Liver (tissue), 3 donors: ENCODE measurements at regions not wholly inside any gene's neighbourhood (a gene's known extent, or its start where the extent isn't known, plus 50 kb on each side); places are given as distances from the start of the nearest gene placed in this dataset.

Experiments
- EGR1 ChIP-seq, 2 donors: IDR thresholded peaks; 2 replicates each; pipeline ENCODE4 v1.6.1; 2016 to 2018; ENCODE audit warnings: antibody characterized with exemption in 2 of 2, low read depth in 2 of 2
- FOXA1 ChIP-seq: IDR thresholded peaks from 2 replicates; pipeline ENCODE4 v1.6.1; 2016; ENCODE audit warnings: antibody characterized with exemption
- GABPA ChIP-seq, 2 donors: IDR thresholded peaks in 1 of 2; conservative IDR thresholded peaks in 1 of 2; 2 replicates each; pipeline ENCODE4 v1.6.1; 2016; ENCODE audit warnings: antibody characterized with exemption in 2 of 2, mild to moderate bottlenecking in 1 of 2, moderate library complexity in 1 of 2
- HNF4A ChIP-seq, 2 donors: conservative IDR thresholded peaks; 2 replicates each; pipeline ENCODE4 v1.6.1; 2016; ENCODE audit warnings: antibody characterized with exemption in 2 of 2, mild to moderate bottlenecking in 2 of 2
- JUND ChIP-seq, 2 donors: IDR thresholded peaks; 2 replicates each; pipeline ENCODE4 v1.6.1; 2016; ENCODE audit warnings: antibody characterized with exemption in 2 of 2
- RAD21 ChIP-seq, 2 donors: IDR thresholded peaks; 2 replicates each; pipeline ENCODE4 v1.6.1; 2016; ENCODE audit warnings: antibody characterized with exemption in 2 of 2, mild to moderate bottlenecking in 2 of 2
- RXRA ChIP-seq, 2 donors: IDR thresholded peaks; 2 replicates each; pipeline ENCODE4 v1.6.1; 2017 to 2018; ENCODE audit warnings: antibody characterized with exemption in 2 of 2, mild to moderate bottlenecking in 1 of 2
- SP1 ChIP-seq: IDR thresholded peaks from 2 replicates; pipeline ENCODE4 v1.6.1; 2018; ENCODE audit warnings: antibody characterized with exemption, mild to moderate bottlenecking
- TAF1 ChIP-seq: conservative IDR thresholded peaks from 2 replicates; pipeline ENCODE4 v1.6.1; 2016; ENCODE audit warnings: antibody characterized with exemption, mild to moderate bottlenecking
- YY1 ChIP-seq: IDR thresholded peaks from 2 replicates; pipeline ENCODE4 v1.6.1; 2016; ENCODE audit warnings: antibody characterized with exemption, mild to moderate bottlenecking
- TF ChIP-seq, protein P1 (sequence below): fragments of 150-350 bp; IDR thresholded peaks from 2 replicates; pipeline ENCODE4 v1.5.1; 2017; ENCODE audit warnings: improper control_type of control experiment, low read depth, low read length; ENCODE audit not compliant: missing input control
- TF ChIP-seq, protein P2 (sequence below): IDR thresholded peaks from 2 replicates; pipeline ENCODE4 v1.6.1; 2016; ENCODE audit warnings: antibody characterized with exemption, mild to moderate bottlenecking
- TF ChIP-seq, protein P3 (sequence below): IDR thresholded peaks from 2 replicates; pipeline ENCODE4 v1.6.1; 2016; ENCODE audit warnings: antibody characterized with exemption
- TF ChIP-seq, protein P4 (sequence below): IDR thresholded peaks from 2 replicates; pipeline ENCODE4 v1.6.1; 2016; ENCODE audit warnings: antibody characterized with exemption
- donor health status: healthy.
- donor health status: healthy.

DNA sequence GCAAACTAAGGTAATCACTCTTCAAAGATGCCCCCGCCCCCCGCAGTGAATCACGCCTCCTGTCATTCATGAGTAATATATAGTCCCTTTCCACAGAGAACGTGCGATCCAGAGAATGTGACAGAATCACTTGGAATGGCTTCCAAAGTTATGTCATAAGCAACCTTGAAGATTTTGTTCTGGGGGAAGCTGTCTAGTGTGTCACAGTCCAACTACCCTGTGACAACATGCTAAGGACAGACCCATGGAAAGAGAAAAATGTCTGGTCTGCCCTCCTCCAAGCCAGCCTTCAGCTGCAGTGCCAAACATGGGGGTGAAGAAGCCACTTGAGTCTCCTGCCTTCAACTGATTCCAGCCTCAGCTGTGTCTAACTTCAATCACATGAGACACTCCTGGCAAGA is 259.1 kb downstream of the SS18 start:
- TF ChIP-seq, protein P1, sequence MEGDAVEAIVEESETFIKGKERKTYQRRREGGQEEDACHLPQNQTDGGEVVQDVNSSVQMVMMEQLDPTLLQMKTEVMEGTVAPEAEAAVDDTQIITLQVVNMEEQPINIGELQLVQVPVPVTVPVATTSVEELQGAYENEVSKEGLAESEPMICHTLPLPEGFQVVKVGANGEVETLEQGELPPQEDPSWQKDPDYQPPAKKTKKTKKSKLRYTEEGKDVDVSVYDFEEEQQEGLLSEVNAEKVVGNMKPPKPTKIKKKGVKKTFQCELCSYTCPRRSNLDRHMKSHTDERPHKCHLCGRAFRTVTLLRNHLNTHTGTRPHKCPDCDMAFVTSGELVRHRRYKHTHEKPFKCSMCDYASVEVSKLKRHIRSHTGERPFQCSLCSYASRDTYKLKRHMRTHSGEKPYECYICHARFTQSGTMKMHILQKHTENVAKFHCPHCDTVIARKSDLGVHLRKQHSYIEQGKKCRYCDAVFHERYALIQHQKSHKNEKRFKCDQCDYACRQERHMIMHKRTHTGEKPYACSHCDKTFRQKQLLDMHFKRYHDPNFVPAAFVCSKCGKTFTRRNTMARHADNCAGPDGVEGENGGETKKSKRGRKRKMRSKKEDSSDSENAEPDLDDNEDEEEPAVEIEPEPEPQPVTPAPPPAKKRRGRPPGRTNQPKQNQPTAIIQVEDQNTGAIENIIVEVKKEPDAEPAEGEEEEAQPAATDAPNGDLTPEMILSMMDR = no peak
- TF ChIP-seq, protein P2, sequence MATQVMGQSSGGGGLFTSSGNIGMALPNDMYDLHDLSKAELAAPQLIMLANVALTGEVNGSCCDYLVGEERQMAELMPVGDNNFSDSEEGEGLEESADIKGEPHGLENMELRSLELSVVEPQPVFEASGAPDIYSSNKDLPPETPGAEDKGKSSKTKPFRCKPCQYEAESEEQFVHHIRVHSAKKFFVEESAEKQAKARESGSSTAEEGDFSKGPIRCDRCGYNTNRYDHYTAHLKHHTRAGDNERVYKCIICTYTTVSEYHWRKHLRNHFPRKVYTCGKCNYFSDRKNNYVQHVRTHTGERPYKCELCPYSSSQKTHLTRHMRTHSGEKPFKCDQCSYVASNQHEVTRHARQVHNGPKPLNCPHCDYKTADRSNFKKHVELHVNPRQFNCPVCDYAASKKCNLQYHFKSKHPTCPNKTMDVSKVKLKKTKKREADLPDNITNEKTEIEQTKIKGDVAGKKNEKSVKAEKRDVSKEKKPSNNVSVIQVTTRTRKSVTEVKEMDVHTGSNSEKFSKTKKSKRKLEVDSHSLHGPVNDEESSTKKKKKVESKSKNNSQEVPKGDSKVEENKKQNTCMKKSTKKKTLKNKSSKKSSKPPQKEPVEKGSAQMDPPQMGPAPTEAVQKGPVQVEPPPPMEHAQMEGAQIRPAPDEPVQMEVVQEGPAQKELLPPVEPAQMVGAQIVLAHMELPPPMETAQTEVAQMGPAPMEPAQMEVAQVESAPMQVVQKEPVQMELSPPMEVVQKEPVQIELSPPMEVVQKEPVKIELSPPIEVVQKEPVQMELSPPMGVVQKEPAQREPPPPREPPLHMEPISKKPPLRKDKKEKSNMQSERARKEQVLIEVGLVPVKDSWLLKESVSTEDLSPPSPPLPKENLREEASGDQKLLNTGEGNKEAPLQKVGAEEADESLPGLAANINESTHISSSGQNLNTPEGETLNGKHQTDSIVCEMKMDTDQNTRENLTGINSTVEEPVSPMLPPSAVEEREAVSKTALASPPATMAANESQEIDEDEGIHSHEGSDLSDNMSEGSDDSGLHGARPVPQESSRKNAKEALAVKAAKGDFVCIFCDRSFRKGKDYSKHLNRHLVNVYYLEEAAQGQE = no peak
- TF ChIP-seq TAF1 = no peak
- TF ChIP-seq, protein P3, sequence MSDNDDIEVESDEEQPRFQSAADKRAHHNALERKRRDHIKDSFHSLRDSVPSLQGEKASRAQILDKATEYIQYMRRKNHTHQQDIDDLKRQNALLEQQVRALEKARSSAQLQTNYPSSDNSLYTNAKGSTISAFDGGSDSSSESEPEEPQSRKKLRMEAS = no peak
- TF ChIP-seq JUND (IDR thresholded peaks at IDR 0.05) = no peak
- TF ChIP-seq GABPA (IDR thresholded peaks at IDR 0.05 in 1 of 2, conservative IDR thresholded peaks at IDR 0.05 in 1 of 2) = no peak
- TF ChIP-seq RAD21 (IDR thresholded peaks at IDR 0.05) = no peak
- TF ChIP-seq HNF4A (conservative IDR thresholded peaks at IDR 0.05) = no peak
- TF ChIP-seq YY1 = no peak
- no peak for TF ChIP-seq RXRA (IDR thresholded peaks at IDR 0.05)
- TF ChIP-seq EGR1 (IDR thresholded peaks at IDR 0.05; ENCODE audit: low read depth in 2 of 2) = no peak
- TF ChIP-seq FOXA1 = no peak
- no peak for TF ChIP-seq SP1
- TF ChIP-seq, protein P4, sequence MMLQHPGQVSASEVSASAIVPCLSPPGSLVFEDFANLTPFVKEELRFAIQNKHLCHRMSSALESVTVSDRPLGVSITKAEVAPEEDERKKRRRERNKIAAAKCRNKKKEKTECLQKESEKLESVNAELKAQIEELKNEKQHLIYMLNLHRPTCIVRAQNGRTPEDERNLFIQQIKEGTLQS = no peak
